Mesendoderm (in vitro differentiated cells): ENCODE measurements at regions not wholly inside any gene's neighbourhood (a gene's known extent, or its start where the extent isn't known, plus 50 kb on each side); places are given as distances from the start of the nearest gene placed in this dataset.

Experiments
- DNase-seq: peaks from one replicate; pipeline ENCODE4 v3.0.0; 2013
- H2AK5ac ChIP-seq: 2 replicates; pipeline ENCODE4 v1.6.1; 2013; ENCODE audit warnings: low read length, inconsistent platforms
- H2BK120ac ChIP-seq: 2 replicates; pipeline ENCODE4 v1.6.1; 2013; ENCODE audit warnings: low read depth, mild to moderate bottlenecking, low read length, moderate library complexity, mixed read lengths
- H2BK15ac ChIP-seq: replicated peaks from 2 replicates; pipeline ENCODE4 v1.6.1; 2013; ENCODE audit warnings: low read depth, mild to moderate bottlenecking, moderate library complexity
- H2BK5ac ChIP-seq: 2 replicates; pipeline ENCODE4 v1.6.1; 2013; ENCODE audit warnings: low read length, inconsistent platforms
- H3K18ac ChIP-seq: 2 replicates; pipeline ENCODE4 v1.6.1; 2013; ENCODE audit warnings: mild to moderate bottlenecking, low read length, mixed read lengths
- H3K23ac ChIP-seq: one replicate; pipeline ENCODE4 v1.6.1; 2013; ENCODE audit warnings: low read length
- H3K27ac ChIP-seq: 2 replicates; pipeline ENCODE4 v1.5.1; 2013; ENCODE audit warnings: low read depth, mild to moderate bottlenecking, inconsistent platforms, low read length, moderate library complexity
- H3K27me3 ChIP-seq: 2 replicates; pipeline ENCODE4 v1.6.1; 2013; ENCODE audit warnings: low read length, control low read depth, mild to moderate bottlenecking, inconsistent platforms; ENCODE audit not compliant: insufficient read depth, poor library complexity
- H3K36me3 ChIP-seq: 2 replicates; pipeline ENCODE4 v1.6.1; 2013; ENCODE audit warnings: low read length, inconsistent platforms; ENCODE audit not compliant: control insufficient read depth, insufficient read depth
- H3K4ac ChIP-seq: one replicate; pipeline ENCODE4 v1.6.1; 2013; ENCODE audit warnings: low read depth, mild to moderate bottlenecking, low read length, moderate library complexity
- H3K4me1 ChIP-seq: 2 replicates; pipeline ENCODE4 v1.6.1; 2013; ENCODE audit warnings: low read depth, low read length, inconsistent platforms; ENCODE audit not compliant: control insufficient read depth
- H3K4me2 ChIP-seq: 2 replicates; pipeline ENCODE4 v1.6.1; 2013; ENCODE audit warnings: low read length
- H3K4me3 ChIP-seq: 2 replicates; pipeline ENCODE4 v1.5.1; 2013; ENCODE audit warnings: mild to moderate bottlenecking, low read length
- H3K56ac ChIP-seq: one replicate; pipeline ENCODE4 v1.6.1; 2013; ENCODE audit warnings: low read length
- H3K79me1 ChIP-seq: 2 replicates; pipeline ENCODE4 v1.6.1; 2013; ENCODE audit warnings: low read length, inconsistent platforms
- H3K79me2 ChIP-seq: 2 replicates; pipeline ENCODE4 v1.6.1; 2013; ENCODE audit warnings: mild to moderate bottlenecking, low read length; ENCODE audit not compliant: control insufficient read depth, insufficient read depth
- H3K9ac ChIP-seq: 2 replicates; pipeline ENCODE4 v1.6.1; 2013; ENCODE audit warnings: low read length, inconsistent platforms
- H4K5ac ChIP-seq: one replicate; pipeline ENCODE4 v1.6.1; 2013; ENCODE audit warnings: low read length
- H4K8ac ChIP-seq: one replicate; pipeline ENCODE4 v1.6.1; 2013; ENCODE audit warnings: low read depth, mild to moderate bottlenecking, control low read depth, low read length, moderate library complexity
- WGBS: extraction: QIAGEN DNeasy Blood & Tissue Kit; methylation state at CpG from one replicate; pipeline ENCODE4 v1.1.7; 2013; ENCODE audit warnings: low lambda C conversion rate, missing lambda C conversion rate; ENCODE audit not compliant: insufficient coverage; ENCODE audit errors: extremely low coverage; 5-methylcytosine and 5-hydroxymethylcytosine counted together

DNA sequence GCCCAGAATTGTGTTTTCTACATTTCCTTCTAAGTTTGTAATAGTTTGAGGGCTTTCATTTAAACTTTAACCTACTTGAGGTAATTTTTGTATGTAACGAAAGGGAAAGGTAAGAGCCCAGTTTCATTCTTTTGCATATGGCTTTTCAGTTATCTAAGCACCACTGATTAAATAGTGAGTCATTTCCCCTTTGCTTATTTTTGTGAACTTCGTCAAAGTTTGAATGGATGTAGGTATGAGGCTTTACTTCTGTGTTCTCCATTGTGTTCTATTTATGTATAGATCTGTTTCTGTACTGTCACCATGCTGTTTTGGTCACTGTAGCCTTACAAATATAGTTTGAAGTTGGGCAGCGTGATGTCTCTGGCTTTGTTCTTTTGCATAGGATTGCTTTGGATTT, 944.8 kb upstream of the CNTNAP5 start:
- Histone ChIP-seq H3K27me3 (no peaks in the 10 kb centered on the region), H2BK5ac (no peak overlapping the region), H3K79me2 (no peaks in the 10 kb centered on the region), H3K56ac (no peak overlapping the region), H3K27ac (no peak overlapping the region), H2AK5ac (no peak overlapping the region), H2BK120ac (no peak overlapping the region), H3K4ac (no peak overlapping the region), H3K18ac (no peak overlapping the region), H3K4me1 (no peaks in the 10 kb centered on the region), H3K9ac (no peak overlapping the region), H4K8ac (no peak overlapping the region), H3K36me3 (no peaks in the 10 kb centered on the region), H3K4me2 (no peak overlapping the region), H3K79me1 (no peaks in the 10 kb centered on the region), H3K4me3 (no peak overlapping the region), H2BK15ac (no peak overlapping the region), H4K5ac (no peak overlapping the region), H3K23ac (no peak overlapping the region)
- WGBS, result no CpG with 5 or more reads among the region's 3 CpGs
- DNase-seq, result no peak

DNA sequence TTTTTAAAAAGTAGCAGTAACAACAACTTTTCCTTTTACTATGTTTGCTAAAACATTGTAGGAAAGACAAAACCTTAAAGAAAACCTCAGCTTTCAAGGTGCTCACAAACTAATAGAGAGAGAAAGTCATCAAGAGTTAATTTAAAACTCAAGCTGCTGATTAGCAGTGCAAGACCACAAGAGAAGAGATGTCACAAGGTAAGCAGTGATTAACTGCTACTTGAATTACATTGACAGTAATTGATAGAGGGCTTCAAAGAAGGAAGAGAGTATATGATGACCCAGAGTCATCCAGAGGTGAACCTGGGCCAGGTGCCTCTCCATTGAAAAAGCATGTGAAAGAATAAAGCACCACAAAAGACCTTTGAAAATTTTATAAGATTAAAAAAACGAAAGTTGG, 939.6 kb upstream of the CNTNAP5 start:
- Histone ChIP-seq H2BK120ac (no peak overlapping the region), H4K5ac (no peak overlapping the region), H3K79me1 (no peaks in the 10 kb centered on the region), H3K4me3 (no peak overlapping the region), H3K18ac (no peak overlapping the region), H2AK5ac (no peak overlapping the region), H2BK5ac (no peak overlapping the region), H3K23ac (no peak overlapping the region), H3K27ac (no peak overlapping the region), H2BK15ac (no peak overlapping the region), H3K27me3 (no peaks in the 10 kb centered on the region), H3K9ac (no peak overlapping the region), H3K36me3 (no peaks in the 10 kb centered on the region), H3K4me1 (no peaks in the 10 kb centered on the region), H3K4ac (no peak overlapping the region), H4K8ac (no peak overlapping the region), H3K56ac (no peak overlapping the region), H3K79me2 (no peaks in the 10 kb centered on the region), H3K4me2 (no peak overlapping the region)
- DNase-seq, result no peak
- no CpG with 5 or more reads among the region's 1 CpG for WGBS

DNA sequence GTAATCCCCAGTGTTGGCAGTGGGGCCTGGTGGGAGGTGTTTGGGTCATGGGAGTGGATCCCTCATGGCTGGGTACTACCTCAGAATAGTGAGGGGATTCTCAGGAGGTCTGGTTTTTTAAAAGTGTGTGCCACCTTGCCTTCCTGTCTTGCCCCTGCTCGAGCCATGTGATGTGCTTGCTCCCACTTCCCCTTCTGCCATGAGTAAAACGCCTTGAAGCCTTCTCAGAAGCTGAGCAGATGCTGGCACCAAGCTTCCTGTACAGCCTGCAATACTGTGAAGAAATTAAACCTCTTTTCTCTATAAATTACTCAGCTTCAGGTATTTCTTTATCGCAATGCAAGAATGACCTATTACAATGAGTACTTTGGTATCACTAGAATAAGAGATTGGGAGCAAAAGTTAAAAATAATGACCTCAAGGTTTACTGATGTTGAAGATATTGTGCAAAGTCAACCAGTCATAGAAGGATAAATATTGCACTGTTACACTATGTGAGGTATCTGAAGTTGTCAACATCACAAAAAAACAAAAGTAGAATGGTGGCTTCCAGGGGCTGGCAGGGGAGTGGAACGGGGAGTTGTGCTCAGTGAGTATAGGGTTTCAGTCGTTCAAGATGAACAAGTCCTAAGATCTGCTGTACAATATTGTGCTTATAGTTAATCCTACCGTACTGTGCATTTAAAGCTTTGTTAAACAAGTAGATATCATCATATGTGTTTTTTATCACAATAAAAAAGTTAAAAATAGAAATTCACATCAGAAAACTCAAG, 938.3 kb upstream of the CNTNAP5 start:
- no CpG with 5 or more reads among the region's 6 CpGs for WGBS
- Histone ChIP-seq H2BK5ac (no peak overlapping the region), H3K4me3 (no peak overlapping the region), H3K4me1 (no peaks in the 10 kb centered on the region), H3K18ac (no peak overlapping the region), H2BK120ac (no peak overlapping the region), H3K4me2 (no peak overlapping the region), H4K8ac (no peak overlapping the region), H3K79me1 (no peaks in the 10 kb centered on the region), H3K56ac (no peak overlapping the region), H3K79me2 (no peaks in the 10 kb centered on the region), H2BK15ac (no peak overlapping the region), H3K23ac (no peak overlapping the region), H3K36me3 (no peaks in the 10 kb centered on the region), H2AK5ac (no peak overlapping the region), H3K4ac (no peak overlapping the region), H3K27me3 (no peaks in the 10 kb centered on the region), H4K5ac (no peak overlapping the region), H3K9ac (no peak overlapping the region), H3K27ac (no peak overlapping the region)
- DNase-seq, result no peak

DNA sequence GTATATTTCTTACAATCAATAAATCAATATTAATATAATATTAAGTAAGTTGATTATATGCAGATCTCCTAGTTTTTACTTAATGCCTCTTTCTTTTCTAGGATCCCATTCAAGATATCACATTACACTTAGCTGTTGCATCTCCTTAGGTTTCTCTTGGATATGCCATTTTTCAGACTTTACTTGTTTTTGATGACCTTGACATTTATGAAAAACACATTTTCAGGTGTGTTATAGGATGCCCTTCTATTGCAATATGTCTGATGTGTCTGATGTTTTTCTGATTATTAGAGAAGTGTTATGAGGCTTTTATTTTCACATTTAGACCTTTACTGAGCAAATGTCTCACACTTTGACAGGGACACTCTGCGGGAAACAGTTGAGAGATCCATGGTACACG, 933.6 kb upstream of the CNTNAP5 start:
- Histone ChIP-seq H3K9ac (no peak overlapping the region), H3K4me2 (no peak overlapping the region), H2BK15ac (no peak overlapping the region), H4K8ac (no peak overlapping the region), H2BK120ac (no peak overlapping the region), H3K18ac (no peak overlapping the region), H3K79me2 (no peaks in the 10 kb centered on the region), H3K27ac (no peak overlapping the region), H4K5ac (no peak overlapping the region), H3K23ac (no peak overlapping the region), H3K4me3 (no peak overlapping the region), H3K56ac (no peak overlapping the region), H3K79me1 (no peaks in the 10 kb centered on the region), H3K36me3 (no peaks in the 10 kb centered on the region), H2AK5ac (no peak overlapping the region), H2BK5ac (no peak overlapping the region), H3K27me3 (no peaks in the 10 kb centered on the region), H3K4me1 (no peaks in the 10 kb centered on the region), H3K4ac (no peak overlapping the region)
- no CpG with 5 or more reads among the region's 2 CpGs for WGBS
- no peak for DNase-seq

DNA sequence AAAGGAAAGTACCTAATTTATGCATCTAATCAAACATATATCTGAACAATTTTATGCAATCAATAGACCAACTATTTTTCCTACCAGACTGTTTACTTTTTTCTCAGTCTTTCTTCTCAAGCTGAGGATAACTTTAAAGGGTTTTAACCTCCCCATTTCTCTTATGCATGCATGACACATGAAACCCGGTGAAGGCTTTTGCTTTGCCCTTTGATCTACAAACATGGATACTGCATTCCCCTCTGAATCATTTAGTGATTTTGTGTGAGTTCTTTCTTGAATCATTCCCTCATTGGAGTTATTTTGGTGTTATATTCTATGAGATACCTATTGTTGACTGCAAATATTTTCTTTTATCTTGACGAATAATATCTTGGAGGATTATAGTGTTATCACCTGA, 931.9 kb upstream of the CNTNAP5 start:
- Histone ChIP-seq H4K5ac (no peak overlapping the region), H3K79me1 (no peaks in the 10 kb centered on the region), H3K4me2 (no peak overlapping the region)

More for the DNA sequence above, 931.9 kb upstream of the CNTNAP5 start:
- DNase-seq, result no peak
- WGBS, result no CpG with 5 or more reads among the region's 2 CpGs
- no peaks in the 10 kb centered on the region for H3K36me3 ChIP-seq
- H3K9ac ChIP-seq, result no peak overlapping the region
- no peak overlapping the region for H2BK5ac ChIP-seq
- H4K8ac ChIP-seq, result no peak overlapping the region
- H3K4ac ChIP-seq, result no peak overlapping the region
- H3K4me1 ChIP-seq, result no peaks in the 10 kb centered on the region
- H3K27me3 ChIP-seq, result no peaks in the 10 kb centered on the region
- no peak overlapping the region for H2BK120ac ChIP-seq
- no peak overlapping the region for H3K23ac ChIP-seq
- H2BK15ac ChIP-seq, result no peak overlapping the region
- no peak overlapping the region for H3K27ac ChIP-seq
- H3K79me2 ChIP-seq, result no peaks in the 10 kb centered on the region
- H3K18ac ChIP-seq, result no peak overlapping the region
- no peak overlapping the region for H2AK5ac ChIP-seq
- H3K56ac ChIP-seq, result no peak overlapping the region
- H3K4me3 ChIP-seq, result no peak overlapping the region
